OCI-M2 (cell line): ENCODE measurements at regions not wholly inside any gene's neighbourhood (a gene's known extent, or its start where the extent isn't known, plus 50 kb on each side); places are given as distances from the start of the nearest gene placed in this dataset.

ENCODE experiments used
- DNase-seq: peaks from one replicate; lab custom pipeline; 2025; ENCODE audit not compliant: unreplicated experiment; lab: John Stamatoyannopoulos, UW

GRCh38 chr12:97912943-97913342, 450.3 kb downstream of the RMST start:
- no peak for DNase-seq

- no peak for DNase-seq
These were observed 459.5 kb downstream of the RMST start for GRCh38 chr12:97921979-97922722.

GRCh38 chr12:97923546-97923945, 460.9 kb downstream of the RMST start:
- DNase-seq: no peak

GRCh38 chr12:97924122-97924521, 461.5 kb downstream of the RMST start:
- no peak for DNase-seq

- DNase-seq: no peak
These were observed 465.4 kb downstream of the RMST start for GRCh38 chr12:97927977-97928376.

GRCh38 chr12:97936165-97936564, 473.6 kb downstream of the RMST start:
- no peak for DNase-seq

GRCh38 chr12:97938031-97938430, 475.4 kb downstream of the RMST start:
- no peak for DNase-seq

GRCh38 chr12:97939156-97939555, 476.6 kb downstream of the RMST start:
- DNase-seq: no peak

GRCh38 chr12:97940105-97940504, 477.5 kb downstream of the RMST start:
- DNase-seq: no peak

GRCh38 chr12:97940629-97941028, 478.0 kb downstream of the RMST start:
- no peak for DNase-seq

- no peak for DNase-seq
These were observed 479.2 kb downstream of the RMST start for GRCh38 chr12:97941686-97942354.

GRCh38 chr12:97943359-97943758, 480.8 kb downstream of the RMST start:
- no peak for DNase-seq

GRCh38 chr12:97944576-97944975, 482.0 kb downstream of the RMST start:
- DNase-seq: no peak

GRCh38 chr12:97946701-97947100, 484.1 kb downstream of the RMST start:
- DNase-seq: no peak

- DNase-seq: no peak
These were observed 486.0 kb downstream of the RMST start for GRCh38 chr12:97948591-97948990.

- DNase-seq: no peak
These were observed 488.6 kb downstream of the RMST start for GRCh38 chr12:97951239-97951638.

GRCh38 chr12:97951717-97952116, 489.1 kb downstream of the RMST start:
- no peak for DNase-seq

GRCh38 chr12:97957109-97957508, 494.5 kb downstream of the RMST start:
- DNase-seq: no peak

- DNase-seq: no peak
These were observed 497.6 kb downstream of the RMST start for GRCh38 chr12:97960225-97960624.

- no peak for DNase-seq
These were observed 498.4 kb downstream of the RMST start for GRCh38 chr12:97960741-97961608.

GRCh38 chr12:97967831-97968230, 505.2 kb downstream of the RMST start:
- no peak for DNase-seq
